ENCODE measurements at regions not wholly inside any gene's neighbourhood (a gene's known extent, or its start where the extent isn't known, plus 50 kb on each side); places are given as distances from the start of the nearest gene placed in this dataset.

GRCh38 chr4:128416921-128417320 lies 129.3 kb upstream of the PGRMC2 start:
- in situ Hi-C loops (cut with MboI) = no loop called here
- no peak for ATAC-seq
- TF ChIP-seq CBFA2T3 (IDR thresholded peaks at IDR 0.05) (no peak), ZNF253 (CRISPR knock-in tag; conservative IDR thresholded peaks at IDR 0.05) (no peak), NR2C2 (CRISPR knock-in tag; IDR thresholded peaks at IDR 0.05) (no peak), NR2C2 (tag; IDR thresholded peaks at IDR 0.05) (no peak), ZNF24 (IDR thresholded peaks at IDR 0.05) (no peak), ZKSCAN8 (CRISPR knock-in tag; IDR thresholded peaks at IDR 0.05) (no peak), RBM25 (IDR thresholded peaks at IDR 0.05; ENCODE audit: low read depth, low read length, severe bottlenecking) (no peak), KDM1A (IDR thresholded peaks at IDR 0.05) (no peak), TBL1XR1 (IDR thresholded peaks at IDR 0.05; ENCODE audit: low read length in 2 of 2) (no peak)
- BruUV-seq (replicated peaks) = no TSS peak
- Histone ChIP-seq H3K79me2 (ENCODE audit: control insufficient read depth, insufficient read depth, low read length) (no peaks in the 10 kb centered on the region), H3K36me3 (ENCODE audit: control insufficient read depth, insufficient read depth, low read length) (no peaks in the 10 kb centered on the region), H2AFZ (ENCODE audit: low read depth, low read length) (peak overlapping the region; percentile 40; the same call in 1 of the 2 replicates), H3K27ac (ENCODE audit: extremely low read depth, low read depth, low read length) (no peak overlapping the region), H3K9me1 (ENCODE audit: control insufficient read depth, insufficient read depth, low read length) (no peaks in the 10 kb centered on the region), H3K4me1 (replicated peaks in 1 of 2; ENCODE audit: control insufficient read depth in 2 of 2, insufficient read depth in 2 of 2, low read length in 2 of 2) (no peaks in the 10 kb centered on the region), H3K9ac (ENCODE audit: insufficient read depth in 1 of 2, low read depth in 2 of 2, low read length in 2 of 2) (no peak overlapping the region), H3K4me3 (no peak overlapping the region), H4K20me1 (replicated peaks; ENCODE audit: control insufficient read depth, insufficient read depth, low read length) (no peaks in the 10 kb centered on the region), H3K9me3 (replicated peaks; ENCODE audit: control insufficient read depth, insufficient read depth, low read depth, low read length) (no peaks in the 10 kb centered on the region), H3K27me3 (ENCODE audit: control insufficient read depth in 2 of 2, insufficient read depth in 2 of 2, low read length in 2 of 2) (0 out of 5 replicates have a peak, but pooled peaks cover 0 to 5% of the 10 kb centered on the region in 2 experiments), H3K4me2 (ENCODE audit: insufficient read depth, low read length) (no peak overlapping the region)
- ChIA-PET CTCF (ENCODE audit: low intra/inter-chr PET ratio) (no interaction called here), POLR2A (interaction anchor here (0.6 kb wide), 2 partner anchors 11 to 16 kb away, joined by 3 to 4 read pairs; no protein-coding TSS in a partner anchor)
- 35% methylated on average over 3 of the region's 3 CpGs for whole genome bisulfite sequencing (ENCODE audit: insufficient coverage, low coverage, missing lambda C conversion rate)
- intact Hi-C loops (cut with micrococcal nuclease) = no loop called here
- FAIRE-seq = no peak
- DNase-seq (ENCODE audit: extremely low read depth in 1 of 4, low spot score in 3 of 4) = no peak

- ChIA-PET CTCF (ENCODE audit: low intra/inter-chr PET ratio) (no interaction called here), POLR2A (interaction anchor here (0.7 kb wide), 1 partner anchor 277 kb away, joined by 3 read pairs; no protein-coding TSS in a partner anchor)
- intact Hi-C loops (cut with micrococcal nuclease) = no loop called here
- Histone ChIP-seq H3K4me3 (no peak overlapping the region), H3K9me3 (replicated peaks; ENCODE audit: control insufficient read depth, insufficient read depth, low read depth, low read length) (no peaks in the 10 kb centered on the region), H4K20me1 (replicated peaks; ENCODE audit: control insufficient read depth, insufficient read depth, low read length) (no peaks in the 10 kb centered on the region), H3K4me2 (ENCODE audit: insufficient read depth, low read length) (no peak overlapping the region), H3K9ac (ENCODE audit: insufficient read depth in 1 of 2, low read depth in 2 of 2, low read length in 2 of 2) (no peak overlapping the region), H3K9me1 (ENCODE audit: control insufficient read depth, insufficient read depth, low read length) (no peaks in the 10 kb centered on the region), H3K27me3 (ENCODE audit: control insufficient read depth in 2 of 2, insufficient read depth in 2 of 2, low read length in 2 of 2) (no peaks in the 10 kb centered on the region), H3K36me3 (ENCODE audit: control insufficient read depth, insufficient read depth, low read length) (no peaks in the 10 kb centered on the region), H3K27ac (ENCODE audit: extremely low read depth, low read depth, low read length) (no peak overlapping the region), H3K79me2 (ENCODE audit: control insufficient read depth, insufficient read depth, low read length) (no peaks in the 10 kb centered on the region), H2AFZ (ENCODE audit: low read depth, low read length) (no peak overlapping the region), H3K4me1 (replicated peaks in 1 of 2; ENCODE audit: control insufficient read depth in 2 of 2, insufficient read depth in 2 of 2, low read length in 2 of 2) (no peaks in the 10 kb centered on the region)
- BruUV-seq (replicated peaks) = no TSS peak
- in situ Hi-C loops (cut with MboI) = no loop called here
- WGBS (ENCODE audit: insufficient coverage, low coverage, missing lambda C conversion rate) = 24% methylated on average over 5 of the region's 5 CpGs
- FAIRE-seq (no peak), DNase-seq (ENCODE audit: extremely low read depth in 1 of 4, low spot score in 3 of 4) (no peak), ATAC-seq (no peak)
- TF ChIP-seq STAT5B (CRISPR knock-in tag; IDR thresholded peaks at IDR 0.05) (no peak), NONO (IDR thresholded peaks at IDR 0.05; ENCODE audit: low read depth in 2 of 2, low read length in 1 of 2) (no peak), RCOR1 (IDR thresholded peaks at IDR 0.05; ENCODE audit: borderline replicate concordance in 1 of 2, low read depth in 2 of 2, low read length in 2 of 2) (no peak), DEAF1 (CRISPR knock-in tag; IDR thresholded peaks at IDR 0.05) (no peak), GTF2B (IDR thresholded peaks at IDR 0.05; ENCODE audit: extremely low read depth, insufficient read length) (no peak), PHF21A (IDR thresholded peaks at IDR 0.05; ENCODE audit: borderline replicate concordance, low read depth) (no peak), HDAC3 (IDR thresholded peaks at IDR 0.05; ENCODE audit: borderline replicate concordance, partially characterized antibody) (no peak)
Measured at GRCh38 chr4:128410037-128410436, 122.4 kb upstream of the PGRMC2 start.
